GM12875 (cell line): ENCODE measurements at regions not wholly inside any gene's neighbourhood (a gene's known extent, or its start where the extent isn't known, plus 50 kb on each side); places are given as distances from the start of the nearest gene placed in this dataset.
A peak's percentile ranks its signal among the peaks of the same experiment; 100 is the strongest.

Experiments
- H3K4me3 ChIP-seq: one replicate; pipeline ENCODE4 v1.5.1; 2011; ENCODE audit warnings: low read depth, low read length, control low read depth
- TF ChIP-seq, protein P1 (sequence below): IDR thresholded peaks from 2 replicates; pipeline ENCODE4 v1.5.1; 2011; ENCODE audit warnings: low read depth, mild to moderate bottlenecking, control low read depth, inconsistent platforms, low read length, moderate library complexity, borderline replicate concordance; ENCODE audit not compliant: insufficient read depth

DNA sequence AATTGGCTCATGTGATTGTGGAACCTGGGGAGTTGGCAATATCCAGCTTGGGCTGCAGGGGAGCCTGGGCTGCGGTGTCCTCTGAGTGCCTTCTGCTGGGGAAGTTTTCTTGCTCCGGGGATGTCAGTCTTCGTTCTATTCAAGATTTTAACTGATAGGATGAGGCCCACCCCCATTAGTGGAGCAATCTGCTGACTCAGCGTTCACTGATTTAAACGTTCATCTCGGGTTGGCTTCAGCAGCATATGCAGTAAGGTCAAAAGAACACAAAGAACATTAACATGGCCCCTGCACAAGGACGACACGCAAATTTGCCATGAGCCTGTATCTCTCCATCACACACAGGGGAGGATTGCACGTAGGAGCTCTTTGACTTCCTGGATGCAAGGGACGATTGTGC is 360.6 kb upstream of the ADARB2 start:
- TF ChIP-seq, protein P1, sequence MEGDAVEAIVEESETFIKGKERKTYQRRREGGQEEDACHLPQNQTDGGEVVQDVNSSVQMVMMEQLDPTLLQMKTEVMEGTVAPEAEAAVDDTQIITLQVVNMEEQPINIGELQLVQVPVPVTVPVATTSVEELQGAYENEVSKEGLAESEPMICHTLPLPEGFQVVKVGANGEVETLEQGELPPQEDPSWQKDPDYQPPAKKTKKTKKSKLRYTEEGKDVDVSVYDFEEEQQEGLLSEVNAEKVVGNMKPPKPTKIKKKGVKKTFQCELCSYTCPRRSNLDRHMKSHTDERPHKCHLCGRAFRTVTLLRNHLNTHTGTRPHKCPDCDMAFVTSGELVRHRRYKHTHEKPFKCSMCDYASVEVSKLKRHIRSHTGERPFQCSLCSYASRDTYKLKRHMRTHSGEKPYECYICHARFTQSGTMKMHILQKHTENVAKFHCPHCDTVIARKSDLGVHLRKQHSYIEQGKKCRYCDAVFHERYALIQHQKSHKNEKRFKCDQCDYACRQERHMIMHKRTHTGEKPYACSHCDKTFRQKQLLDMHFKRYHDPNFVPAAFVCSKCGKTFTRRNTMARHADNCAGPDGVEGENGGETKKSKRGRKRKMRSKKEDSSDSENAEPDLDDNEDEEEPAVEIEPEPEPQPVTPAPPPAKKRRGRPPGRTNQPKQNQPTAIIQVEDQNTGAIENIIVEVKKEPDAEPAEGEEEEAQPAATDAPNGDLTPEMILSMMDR, result no peak
- no peak overlapping the region for H3K4me3 ChIP-seq

DNA sequence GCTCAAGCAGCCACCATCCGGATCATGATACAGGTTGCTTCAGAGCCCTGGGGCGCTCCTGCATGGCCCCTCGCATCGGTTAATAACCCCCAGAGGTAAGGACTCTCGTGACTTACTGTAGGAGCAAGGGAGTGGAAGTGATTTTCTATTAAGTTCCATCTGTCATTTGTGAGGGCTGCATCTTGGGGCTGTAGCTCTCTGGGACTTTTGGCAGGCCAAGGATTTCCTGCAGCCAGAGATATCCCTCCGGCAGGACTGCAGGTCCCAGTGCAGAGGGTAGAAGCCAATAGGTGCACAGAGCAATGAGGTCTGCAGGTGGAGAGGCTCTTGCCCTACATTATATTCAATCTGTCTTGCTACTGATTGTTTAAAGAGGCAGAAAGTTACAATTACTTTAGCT is 356.8 kb upstream of the ADARB2 start:
- TF ChIP-seq, protein P1, result no peak
- H3K4me3 ChIP-seq, result no peak overlapping the region

DNA sequence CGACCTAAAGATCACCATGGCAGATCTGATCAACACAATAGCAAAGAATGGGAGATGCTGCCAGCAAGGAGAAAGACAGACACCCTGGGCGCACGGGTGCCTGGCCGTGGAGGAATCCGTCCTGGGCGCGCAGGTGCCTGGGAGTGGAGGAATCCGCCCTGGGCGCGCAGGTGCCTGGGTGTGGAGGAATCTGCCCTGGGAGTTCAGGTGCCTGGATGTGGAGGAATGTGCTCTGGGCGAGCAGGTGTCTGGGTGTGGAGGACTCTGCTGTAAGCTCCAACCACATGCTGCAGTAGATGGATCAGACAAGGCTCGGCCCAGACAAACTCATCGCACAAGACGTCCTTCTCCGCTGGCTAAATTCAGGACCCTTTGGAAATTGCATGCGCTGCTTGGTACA is 346.3 kb upstream of the ADARB2 start:
- H3K4me3 ChIP-seq, result no peak overlapping the region
- TF ChIP-seq, protein P1, result no peak

DNA sequence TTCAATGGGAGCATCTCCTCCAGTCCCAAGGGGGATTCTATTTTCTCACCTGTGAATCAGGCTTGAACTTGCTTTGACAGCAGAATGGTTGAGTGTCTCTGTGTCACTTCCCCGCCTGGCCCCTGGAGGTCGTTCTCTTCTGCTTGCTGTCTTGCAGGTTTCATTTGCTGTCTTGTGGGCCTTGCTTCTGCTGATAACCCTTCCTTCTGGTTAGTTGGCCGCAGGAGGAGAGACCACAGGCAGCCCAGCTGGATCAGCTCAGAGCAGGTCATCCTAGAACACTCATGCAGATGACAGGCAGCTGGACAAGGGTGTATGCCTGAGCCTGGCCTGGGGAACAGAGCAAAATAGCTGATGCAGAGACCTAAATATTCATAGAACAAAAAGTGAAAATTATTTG is 344.2 kb upstream of the ADARB2 start:
- H3K4me3 ChIP-seq, result no peak overlapping the region
- TF ChIP-seq, protein P1, result peak; percentile 9; the same call in 1 of the 2 replicates

DNA sequence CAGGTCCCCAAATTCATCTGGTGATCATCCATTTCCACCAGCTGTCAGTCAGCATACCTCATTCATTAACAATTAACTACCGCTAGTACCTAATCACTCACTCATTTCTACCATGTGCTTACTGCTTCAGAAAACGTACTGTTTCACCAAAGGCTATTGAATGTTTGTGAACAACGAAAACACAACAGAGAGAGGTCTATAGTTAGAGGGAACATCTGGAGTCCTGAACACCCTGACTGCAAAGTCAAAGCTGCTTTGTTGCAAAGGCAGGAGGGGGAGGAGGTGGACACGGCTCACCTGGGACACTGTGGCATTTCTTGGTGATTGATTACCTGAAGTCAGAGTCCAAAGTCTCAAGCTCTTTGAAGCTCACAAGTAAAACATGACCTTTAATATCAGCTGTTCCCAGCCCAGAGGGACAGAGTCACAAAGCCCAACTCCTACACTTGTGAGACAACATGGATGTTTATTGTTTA is 342.3 kb upstream of the ADARB2 start:
- H3K4me3 ChIP-seq, result no peak overlapping the region
- TF ChIP-seq, protein P1, result no peak

DNA sequence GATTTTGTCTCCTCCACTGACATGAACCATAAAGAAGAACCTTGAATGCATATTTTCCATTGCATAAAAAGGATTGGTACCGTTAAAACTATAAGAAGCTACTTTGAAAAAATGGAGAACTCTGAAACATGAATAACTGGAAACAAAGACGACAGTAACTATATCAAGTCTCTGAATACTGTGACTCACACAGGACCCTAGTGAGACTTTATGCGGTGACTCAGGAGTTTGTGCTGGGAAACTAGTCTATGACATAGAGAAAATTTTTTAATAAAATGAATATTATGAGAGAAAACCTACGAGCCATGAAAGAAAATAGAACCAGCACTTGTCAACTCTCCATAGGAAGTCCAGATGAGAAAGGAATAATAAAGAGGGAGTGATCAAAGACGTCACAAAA is 339.9 kb upstream of the ADARB2 start:
- TF ChIP-seq, protein P1, result no peak
- no peak overlapping the region for H3K4me3 ChIP-seq

DNA sequence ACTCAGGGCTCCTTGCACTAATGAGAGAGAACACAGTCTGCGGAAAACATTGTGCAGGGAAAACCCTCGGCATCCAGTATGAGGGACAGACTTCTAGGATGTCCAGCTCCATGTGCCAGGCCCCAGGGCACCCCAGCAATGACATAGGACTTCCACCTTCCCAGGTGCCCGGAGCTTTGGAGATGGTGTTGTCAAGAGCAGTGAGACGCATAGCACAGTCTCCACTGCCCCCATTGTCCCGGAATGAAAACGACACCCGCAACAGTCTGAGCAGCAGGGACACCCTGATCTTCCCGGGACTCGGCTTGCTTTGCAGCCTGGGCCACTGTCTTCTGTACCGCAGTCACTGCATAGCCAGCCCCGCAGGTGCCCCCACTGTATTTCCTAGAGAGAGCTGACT is 339.2 kb upstream of the ADARB2 start:
- TF ChIP-seq, protein P1, result no peak
- H3K4me3 ChIP-seq, result no peak overlapping the region
